Inflammatory macrophage (primary cell): ENCODE measurements at regions not wholly inside any gene's neighbourhood (a gene's known extent, or its start where the extent isn't known, plus 50 kb on each side); places are given as distances from the start of the nearest gene placed in this dataset.

ENCODE experiments used
- DNase-seq, 2 donors: peaks; one replicate each; pipeline ENCODE4 v3.0.0-alpha.2; 2020 to 2022

GRCh38 chr3:72488738-72489035, 359.6 kb downstream of the SHQ1 start:
- no peak for DNase-seq

- no peak for DNase-seq
Observed at GRCh38 chr3:72487946-72488737, 360.1 kb downstream of the SHQ1 start.

GRCh38 chr3:72487078-72487765, 361.0 kb downstream of the SHQ1 start:
- DNase-seq: peak; percentile 73 to 92

GRCh38 chr3:72485641-72486040, 362.6 kb downstream of the SHQ1 start:
- no peak for DNase-seq

DNA sequence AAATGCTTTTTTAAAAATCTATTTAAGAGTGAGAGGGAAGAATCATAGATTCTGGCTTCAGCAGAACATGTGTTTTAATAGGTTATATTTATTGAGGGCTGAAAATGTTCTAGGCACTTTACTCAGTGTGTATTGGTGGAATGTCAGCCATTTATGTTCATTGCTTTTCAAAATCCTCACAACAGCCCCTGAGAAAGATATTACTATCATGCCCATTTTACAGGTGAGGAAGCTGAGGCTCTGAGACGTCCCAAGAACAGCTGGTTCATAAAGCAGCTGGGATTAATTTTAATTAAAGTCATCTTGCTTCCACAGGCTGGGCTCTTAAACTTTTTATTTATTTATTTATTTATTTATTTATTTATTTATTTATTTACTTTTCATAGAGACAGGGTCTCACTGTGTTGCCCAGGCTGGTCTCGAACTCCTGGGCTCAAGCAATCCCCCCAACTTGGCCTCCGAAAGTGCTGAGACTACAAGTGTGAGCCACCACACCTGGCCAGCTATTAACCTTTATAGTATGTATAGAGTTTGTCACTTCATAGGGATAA, 364.6 kb downstream of the SHQ1 start:
- no peak for DNase-seq

DNA sequence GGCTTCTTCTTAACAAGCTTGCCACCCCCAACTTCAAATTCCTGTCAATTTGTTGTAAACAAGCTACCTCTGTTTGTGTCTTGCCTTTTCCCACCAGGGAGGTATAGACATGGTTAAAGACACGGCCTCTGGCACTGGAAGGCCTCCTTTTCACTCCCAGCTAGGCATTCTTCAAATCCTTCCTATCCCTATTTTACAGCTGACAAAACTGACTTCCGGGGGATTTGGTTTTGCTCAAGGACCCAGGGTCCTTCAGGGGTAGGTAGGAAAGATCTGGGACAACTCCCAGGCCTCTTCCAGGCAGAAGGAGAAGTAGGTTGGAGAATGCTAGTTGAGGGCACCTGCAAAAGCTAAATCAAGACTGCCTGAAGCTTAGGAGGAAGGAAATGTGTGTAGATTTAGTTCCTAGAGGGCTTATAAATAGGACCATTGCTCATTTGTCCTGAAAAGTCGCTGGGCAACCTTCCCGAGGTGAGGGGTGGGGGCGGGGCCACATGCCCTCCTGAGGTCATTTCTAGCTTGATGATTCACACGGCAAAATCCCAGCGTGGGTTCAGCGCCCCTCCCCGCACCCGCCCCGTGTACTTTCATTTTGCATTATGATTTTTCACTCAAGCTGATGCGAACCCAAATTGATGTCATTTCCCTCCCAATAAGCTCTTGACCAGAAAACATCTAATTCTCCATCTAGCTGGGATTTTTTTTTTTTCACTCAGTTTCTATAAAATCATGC, 365.5 kb downstream of the SHQ1 start:
- DNase-seq: peak; percentile 57 to 81

GRCh38 chr3:72481542-72481941, 366.7 kb downstream of the SHQ1 start:
- DNase-seq: no peak

- DNase-seq: no peak
Observed at GRCh38 chr3:72480366-72480765, 367.9 kb downstream of the SHQ1 start.

- peak; percentile 22 to 32 for DNase-seq
Observed at GRCh38 chr3:72479651-72480215, 368.5 kb downstream of the SHQ1 start.

- no peak for DNase-seq
Observed at GRCh38 chr3:72476139-72476483, 372.1 kb downstream of the SHQ1 start.

- peak in 1 of 2 donors; percentile 22 for DNase-seq
Observed at GRCh38 chr3:72475258-72476138, 372.7 kb downstream of the SHQ1 start.

GRCh38 chr3:72474775-72475174, 373.5 kb downstream of the SHQ1 start:
- DNase-seq: no peak

GRCh38 chr3:72473156-72473555, 375.1 kb downstream of the SHQ1 start:
- DNase-seq: no peak

DNA sequence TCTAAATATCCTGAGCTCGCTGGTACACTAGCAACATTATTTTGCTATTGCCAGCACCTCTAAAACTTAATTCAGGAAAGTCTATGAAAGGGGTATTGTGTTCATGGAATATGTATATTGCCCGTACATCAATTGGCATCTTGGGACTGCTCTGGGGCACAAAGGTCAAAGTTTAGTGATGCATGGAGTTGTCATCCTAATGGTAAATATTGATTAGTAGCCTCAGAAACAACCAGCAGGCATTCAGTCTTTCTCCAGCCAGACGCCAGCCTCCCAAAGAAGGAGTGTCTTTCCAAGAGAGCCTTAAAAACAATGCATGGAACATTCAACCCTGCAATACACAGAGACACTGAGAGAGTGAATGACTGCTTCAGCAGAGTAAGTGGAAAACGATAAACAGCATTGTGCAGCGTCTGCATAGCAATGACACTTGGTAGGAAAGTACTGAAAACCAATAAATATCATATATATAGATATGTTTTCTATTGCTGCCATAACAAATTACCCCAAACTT, 377.3 kb downstream of the SHQ1 start:
- no peak for DNase-seq

- DNase-seq: no peak
Observed at GRCh38 chr3:72465853-72466252, 382.4 kb downstream of the SHQ1 start.

GRCh38 chr3:72463083-72463482, 385.2 kb downstream of the SHQ1 start:
- DNase-seq: no peak

- no peak for DNase-seq
Observed at GRCh38 chr3:72462595-72463011, 385.6 kb downstream of the SHQ1 start.

DNA sequence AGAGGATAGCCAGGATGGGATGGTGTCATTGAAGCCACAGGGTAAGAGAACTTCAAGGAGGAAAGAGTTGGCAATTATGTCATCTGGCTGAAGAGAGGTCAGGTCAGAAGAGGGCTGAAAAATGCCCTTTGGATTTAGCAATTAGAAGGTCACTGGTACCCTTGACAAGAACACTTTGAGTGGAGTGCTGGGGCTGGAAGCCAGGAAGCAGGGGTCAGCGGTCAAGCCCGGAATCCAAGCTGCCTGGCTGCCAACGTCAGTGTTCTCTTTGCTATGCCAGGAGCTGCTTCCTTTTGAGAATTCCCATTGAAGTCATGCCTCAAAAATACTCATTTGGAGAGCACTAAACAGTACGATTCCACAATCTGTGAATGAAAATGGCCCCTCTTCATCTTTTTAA, 386.5 kb downstream of the SHQ1 start:
- no peak for DNase-seq

GRCh38 chr3:72460205-72461174, 387.8 kb downstream of the SHQ1 start:
- DNase-seq: no peak

DNA sequence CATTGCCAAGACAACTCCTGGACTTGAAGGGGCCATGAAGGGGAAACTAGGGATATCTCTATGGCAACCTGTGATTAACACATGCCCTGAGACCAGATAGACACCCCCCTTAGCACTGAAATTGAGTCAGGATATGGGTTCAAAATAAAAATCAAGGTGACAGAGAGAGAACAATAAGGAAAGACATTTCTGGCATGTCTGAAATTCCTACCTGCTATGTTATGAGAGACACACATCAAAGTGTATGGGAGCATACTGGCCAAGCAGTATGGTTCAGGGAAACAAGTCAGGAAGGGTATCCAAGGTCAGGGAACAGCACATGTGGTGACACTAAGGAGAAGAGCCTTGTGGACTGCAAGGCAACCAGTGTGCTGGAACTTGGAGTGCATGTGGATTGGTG, 388.7 kb downstream of the SHQ1 start:
- no peak for DNase-seq

DNA sequence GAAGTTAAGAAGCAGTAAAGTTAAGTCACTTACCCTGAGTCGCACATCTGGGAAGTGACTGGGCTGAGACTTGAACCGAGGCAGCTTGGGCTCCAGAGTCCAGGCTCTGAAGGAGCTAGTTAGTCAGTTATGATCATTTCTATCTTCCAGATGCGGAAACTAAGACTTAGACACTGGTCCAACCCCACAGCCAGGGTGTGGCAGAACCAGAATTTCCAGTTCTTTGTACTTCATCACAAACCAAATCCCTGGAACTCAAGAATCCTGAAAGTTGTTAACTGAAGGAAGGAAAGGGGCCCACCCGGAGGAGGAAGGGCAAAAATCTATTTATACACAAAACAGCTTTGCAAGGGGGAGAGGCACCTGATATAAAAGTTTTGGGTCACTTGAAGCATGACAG, 389.9 kb downstream of the SHQ1 start:
- no peak for DNase-seq
